GM19468 (cell line): ENCODE measurements at regions not wholly inside any gene's neighbourhood (a gene's known extent, or its start where the extent isn't known, plus 50 kb on each side); places are given as distances from the start of the nearest gene placed in this dataset.

Experiments used
- ATAC-seq: cut with Tn5 transposase; IDR thresholded peaks from one replicate; pipeline ENCODE4 v1.9.1; 2021; ENCODE audit warnings: mild to moderate bottlenecking, moderate library complexity, moderate number of reproducible peaks; ENCODE audit not compliant: unreplicated experiment; ENCODE audit errors: extremely low read depth

DNA sequence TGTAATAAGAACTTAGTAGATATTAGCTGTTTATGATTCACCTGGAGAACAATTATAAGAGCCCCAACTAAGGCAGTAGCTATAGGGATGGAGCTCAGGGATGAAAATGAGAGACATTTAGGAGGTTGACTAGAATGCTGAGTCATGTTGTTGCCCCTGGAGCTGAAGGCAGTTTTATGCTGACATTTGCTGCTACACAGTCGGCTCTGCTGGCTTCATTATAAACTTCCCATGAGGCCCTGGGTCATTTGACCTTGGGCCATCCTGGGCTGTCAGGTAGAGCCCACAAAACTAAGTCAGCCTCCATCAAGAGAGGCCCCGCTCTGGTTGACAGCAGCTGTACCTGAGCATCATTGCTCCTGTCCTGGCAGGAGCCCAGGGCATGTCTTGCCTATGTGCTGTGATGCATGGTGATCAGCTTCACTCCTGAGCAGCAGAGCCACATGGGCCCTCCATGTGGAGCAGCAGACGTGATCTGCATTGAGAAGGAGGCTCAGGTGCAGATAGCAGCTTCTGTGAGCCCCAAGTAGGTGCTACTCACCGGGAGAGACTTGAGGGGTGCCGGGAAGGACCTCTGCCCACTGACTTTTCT is 112.4 kb downstream of the TBX19 start:
- ATAC-seq: no peak

DNA sequence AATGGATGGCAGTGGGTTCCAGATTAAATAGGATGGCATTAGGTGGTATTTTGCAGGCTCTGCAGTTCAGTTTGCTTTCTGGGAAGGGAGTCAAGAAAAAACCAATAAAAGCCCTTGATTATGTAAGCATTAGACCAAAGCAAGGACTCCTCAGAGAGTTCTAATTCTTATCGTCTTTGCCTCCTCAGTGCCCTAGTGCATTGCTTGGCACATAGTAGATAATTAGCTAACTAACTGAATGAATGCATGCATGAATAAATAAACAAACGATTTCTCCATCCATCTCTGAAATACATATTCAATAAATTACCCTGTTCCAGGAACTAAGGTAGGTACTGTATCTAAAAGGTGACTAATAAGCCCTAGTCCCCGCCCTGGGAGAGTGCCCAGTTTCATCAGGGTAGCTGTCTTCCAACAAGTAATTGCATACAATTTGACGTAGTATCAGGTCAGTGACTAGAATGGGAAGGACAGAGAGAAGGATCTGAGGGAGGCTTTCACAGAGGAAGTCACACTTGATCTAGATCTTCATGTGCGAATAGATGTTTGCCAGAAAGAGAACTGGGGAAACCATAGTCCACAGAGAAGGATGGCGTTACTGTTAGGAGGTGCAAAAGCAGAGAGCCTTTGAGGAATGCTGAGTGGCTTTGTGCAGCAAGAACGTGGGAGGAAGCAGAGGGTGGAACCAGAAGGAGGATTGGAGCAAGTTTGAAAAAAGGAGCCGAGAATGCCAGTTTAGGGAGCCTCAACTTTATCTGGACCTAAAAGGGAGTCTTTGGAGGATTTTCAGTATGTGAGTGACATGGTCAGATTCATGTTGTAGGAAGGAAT is 111.4 kb downstream of the TBX19 start:
- no peak for ATAC-seq

DNA sequence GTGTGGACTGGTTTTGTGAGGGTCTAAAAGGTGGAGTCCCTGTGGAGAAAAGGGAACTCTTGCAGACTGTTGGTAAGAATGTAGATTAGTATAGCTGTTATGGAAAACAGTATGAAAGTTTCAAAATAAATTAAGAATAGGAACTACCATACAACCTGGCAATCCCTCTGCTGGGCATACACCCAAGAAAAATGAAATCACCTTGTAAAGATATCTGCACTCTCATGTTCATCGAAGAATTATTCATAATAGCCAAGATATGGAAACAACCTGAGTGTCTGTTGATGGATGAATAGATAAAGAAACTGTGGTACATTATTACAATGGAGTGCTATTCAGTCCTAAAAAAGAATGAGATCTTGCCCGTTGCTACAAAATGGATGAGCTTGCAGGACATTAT is 109.6 kb downstream of the TBX19 start:
- no peak for ATAC-seq

DNA sequence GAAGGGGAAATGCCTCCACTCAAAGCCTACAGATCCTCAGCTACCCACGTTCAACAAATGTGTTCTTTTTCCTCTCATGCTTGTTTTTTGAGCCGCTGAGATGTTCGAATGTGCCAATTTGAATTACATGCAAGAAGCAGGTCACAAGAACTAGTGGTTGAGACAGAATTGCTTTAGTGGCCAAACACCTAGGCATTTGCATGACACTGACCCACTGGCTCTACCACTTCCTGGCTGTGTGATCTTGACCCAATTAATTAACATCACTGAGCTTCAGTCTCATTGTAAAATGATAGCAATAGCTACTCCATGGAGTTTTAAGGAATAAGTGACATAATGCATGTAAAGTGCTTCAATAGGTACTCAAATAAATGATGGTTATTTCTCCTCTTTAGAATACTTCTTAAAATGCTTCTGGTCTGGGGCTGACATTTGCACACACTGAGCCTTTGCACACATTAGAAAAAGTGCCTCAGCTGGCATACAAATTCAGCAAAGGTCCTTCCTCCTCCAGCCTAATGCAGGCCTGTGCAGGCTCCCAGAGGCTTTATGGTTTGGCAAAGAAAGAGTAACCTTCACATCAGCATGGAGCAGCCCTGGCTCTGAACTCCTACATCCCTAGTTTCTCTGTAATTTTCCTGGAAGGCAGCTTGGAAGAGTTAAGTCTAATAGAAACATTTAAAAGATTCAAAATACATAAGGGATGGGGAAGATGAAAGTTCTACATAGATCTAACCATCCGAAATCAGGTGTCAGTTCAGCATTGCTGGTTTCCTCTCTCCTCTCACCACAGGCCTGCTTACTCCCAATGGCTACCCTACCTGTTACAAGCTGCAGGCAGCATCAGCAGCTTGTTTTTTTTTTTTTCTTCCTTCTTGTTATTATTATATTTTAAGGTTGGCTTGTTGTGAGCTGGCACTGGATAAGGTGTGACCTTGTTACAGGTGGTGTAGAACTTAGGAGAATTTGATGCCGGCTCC is 107.4 kb downstream of the TBX19 start:
- no peak for ATAC-seq

DNA sequence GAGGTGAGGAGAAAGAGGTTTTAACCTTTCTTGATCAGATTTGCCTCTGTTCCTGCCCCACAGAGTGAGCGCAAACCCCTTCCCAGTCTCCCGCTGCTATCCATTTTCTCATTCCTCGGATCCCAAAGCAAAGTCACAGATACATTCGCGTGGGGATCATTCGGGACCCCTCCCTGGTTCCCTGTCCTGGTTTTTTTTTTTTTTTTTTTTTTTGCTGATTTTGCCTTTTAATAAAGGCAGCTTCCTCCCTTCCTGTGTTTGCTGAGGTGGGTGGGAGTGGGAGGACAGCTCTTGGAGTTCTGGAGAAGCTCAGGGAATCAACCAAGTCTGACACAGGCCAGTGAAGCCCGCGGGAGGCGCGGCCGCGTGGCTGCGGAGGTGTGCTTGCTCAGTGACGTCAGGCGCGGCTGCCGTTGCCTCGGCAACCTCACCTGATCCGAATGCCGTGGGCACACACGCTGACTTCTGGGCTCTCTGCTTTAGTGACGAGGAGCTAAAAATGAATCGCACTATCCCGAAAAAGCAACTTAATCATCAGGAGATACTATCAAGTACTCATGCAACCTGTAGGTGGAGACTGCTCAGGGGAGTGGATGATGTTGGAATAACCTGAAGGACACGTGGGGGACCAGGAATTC is 106.4 kb downstream of the TBX19 start:
- ATAC-seq: no peak

DNA sequence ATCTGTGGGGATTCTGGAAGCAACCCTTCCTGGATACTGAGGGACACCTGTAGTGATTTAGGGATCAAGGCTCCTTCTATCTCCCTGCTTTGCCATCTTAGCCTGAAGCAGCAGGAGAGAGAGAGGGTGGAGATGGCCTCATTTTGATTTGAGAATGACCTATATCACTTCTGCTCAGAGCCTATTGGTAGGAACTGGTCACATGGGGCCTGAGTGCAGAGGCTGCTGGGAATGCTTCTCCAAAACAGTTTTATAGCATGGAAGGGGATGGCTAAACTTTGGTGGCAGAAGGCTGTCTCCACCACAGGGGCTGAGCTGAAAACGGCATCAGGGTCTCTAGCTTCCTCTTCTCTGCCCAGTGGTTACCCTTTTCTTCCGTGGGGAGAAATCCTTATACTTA is 105.8 kb downstream of the TBX19 start:
- ATAC-seq: no peak

DNA sequence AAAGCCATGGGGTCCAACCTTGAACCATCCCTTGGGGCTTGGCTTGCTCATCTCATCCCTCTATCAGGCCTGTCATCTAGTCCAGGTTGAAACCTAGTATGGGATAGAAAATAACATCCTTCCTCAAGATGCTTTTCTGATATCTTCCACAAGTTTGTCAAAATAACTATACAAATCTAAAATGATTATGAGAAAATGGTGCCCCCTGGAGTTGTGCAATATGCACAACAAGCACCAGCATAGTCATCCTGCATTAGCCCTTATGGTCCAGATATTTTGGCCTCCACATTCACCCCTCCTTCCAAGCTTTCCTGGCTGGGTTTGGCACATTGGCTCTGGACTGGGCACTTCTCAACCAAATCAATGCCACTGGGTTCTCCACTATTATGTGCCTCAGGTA is 101.2 kb downstream of the TBX19 start:
- ATAC-seq: no peak

DNA sequence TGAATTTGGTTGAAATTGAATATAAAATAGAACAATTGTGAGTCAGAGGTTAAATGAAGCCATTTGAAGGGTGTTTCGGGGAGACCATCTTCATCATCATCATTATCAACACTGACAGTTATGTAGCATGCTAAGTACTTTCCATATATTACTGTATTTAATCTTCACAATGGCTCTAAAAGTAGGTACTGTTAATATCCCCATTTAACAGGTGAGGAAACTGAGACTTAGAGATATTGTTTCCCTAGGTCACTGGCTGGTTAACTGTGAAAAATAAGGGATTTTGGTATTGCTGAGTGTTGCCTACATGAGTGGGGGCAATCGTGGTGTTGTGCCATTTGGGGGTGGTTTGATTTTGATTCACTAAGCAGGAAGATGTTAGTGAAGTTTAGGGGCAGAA is 100.3 kb downstream of the TBX19 start:
- no peak for ATAC-seq

DNA sequence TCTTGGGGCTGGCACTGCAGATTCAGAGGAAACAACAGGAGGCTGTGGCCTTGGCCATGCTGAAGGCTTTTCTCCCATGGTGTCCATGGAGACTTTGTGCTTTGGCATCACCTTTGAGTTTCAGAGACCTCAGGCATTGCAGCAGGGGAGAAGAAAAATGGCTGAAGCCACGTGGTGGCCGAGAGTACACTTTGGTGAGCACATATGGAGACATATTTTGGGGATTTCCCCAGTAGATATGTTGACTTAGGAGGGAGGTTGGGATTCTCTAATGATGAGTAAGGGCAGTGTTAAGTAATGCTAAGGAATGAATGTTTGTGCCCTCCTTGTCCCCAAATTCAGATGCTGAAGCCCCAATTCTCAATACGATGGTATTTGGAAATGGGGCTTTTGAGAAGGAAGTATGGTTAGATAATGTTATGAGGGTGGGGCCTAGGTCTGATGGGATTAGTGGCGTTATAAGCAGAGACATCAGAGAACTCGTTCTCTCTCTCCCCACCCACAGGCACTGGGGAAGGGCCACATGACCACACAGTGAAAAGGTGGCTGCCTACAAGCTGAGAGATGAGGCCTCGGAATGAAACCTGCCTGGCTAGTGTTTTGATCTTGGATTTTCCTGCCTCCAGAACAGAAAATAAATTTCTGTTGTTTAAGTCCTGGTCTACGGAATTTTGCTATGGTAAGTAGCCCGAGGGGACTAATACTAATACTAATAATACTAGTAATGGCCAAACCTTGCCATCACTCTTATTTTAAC is 98.6 kb downstream of the TBX19 start:
- no peak for ATAC-seq

DNA sequence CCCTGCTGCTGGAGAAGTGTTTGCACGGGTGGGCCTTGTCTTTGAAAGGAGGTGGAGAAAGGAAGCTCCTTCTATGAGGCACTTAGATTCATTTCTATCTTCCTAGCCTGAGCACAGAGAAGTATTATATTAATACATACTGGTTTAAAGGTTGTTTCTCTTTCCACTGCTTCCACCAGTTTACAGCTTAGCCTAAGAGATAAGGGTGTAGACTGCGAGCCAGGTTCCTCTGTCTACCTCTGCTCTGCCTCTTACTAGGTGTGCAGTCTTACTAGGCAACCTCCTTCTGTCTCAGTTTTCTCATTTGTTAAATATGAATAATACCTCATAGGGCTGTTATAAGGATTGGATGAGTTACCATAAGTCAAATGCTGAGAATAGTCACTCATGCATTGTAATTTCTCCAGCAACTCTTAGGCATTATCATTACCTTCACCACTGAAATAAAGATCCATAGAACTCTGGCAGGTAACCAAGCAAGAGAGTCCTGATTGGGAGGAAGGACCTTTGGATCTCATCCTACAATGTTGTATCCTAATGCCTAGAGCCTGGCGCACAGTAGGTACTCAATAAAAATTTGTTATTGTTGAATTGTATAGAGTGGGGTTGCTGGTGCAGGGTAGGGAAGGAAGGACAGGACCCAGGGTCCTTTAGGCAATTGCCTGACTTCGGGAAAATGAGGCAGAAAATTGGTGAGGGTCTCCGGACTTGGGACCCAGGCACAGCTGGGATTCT is 95.1 kb downstream of the TBX19 start:
- ATAC-seq: no peak

DNA sequence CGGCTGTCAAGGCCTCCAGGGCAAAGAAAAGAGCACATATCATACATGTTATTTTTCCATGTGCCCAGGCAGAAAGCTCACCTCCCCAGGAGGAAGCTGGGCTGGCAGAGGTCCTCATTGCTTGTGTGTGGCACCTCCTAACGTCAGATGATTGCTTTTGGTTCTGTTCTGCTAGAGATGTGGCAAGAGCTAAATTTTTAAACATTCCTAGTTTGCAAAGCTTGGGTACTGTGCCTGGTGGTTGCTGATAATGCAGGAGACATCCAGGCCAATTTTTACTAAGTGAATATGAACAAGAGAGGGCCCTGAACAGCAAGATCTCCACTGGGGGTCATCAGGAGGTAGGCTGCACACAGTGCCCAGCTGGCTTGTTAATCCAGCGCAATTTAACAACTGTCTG is 93.9 kb downstream of the TBX19 start:
- ATAC-seq: no peak

DNA sequence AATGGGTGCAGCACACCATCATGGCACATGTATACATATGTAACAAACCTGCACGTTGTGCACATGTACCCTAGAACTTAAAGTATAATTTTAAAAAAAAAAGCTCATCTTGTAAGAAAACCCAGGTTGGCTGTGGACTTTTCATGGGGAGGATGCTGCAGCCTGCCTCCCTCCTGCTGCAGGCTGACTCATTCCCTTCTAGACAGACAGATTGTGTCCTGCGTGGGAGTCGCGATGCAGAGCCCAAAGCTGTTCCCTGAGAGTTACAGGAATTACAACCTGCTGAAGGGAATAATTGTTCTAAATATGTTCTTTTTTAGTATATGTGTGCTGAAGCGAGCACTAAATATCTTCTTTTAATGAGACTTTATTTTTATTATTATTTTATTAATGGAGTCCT is 93.2 kb downstream of the TBX19 start:
- no peak for ATAC-seq

DNA sequence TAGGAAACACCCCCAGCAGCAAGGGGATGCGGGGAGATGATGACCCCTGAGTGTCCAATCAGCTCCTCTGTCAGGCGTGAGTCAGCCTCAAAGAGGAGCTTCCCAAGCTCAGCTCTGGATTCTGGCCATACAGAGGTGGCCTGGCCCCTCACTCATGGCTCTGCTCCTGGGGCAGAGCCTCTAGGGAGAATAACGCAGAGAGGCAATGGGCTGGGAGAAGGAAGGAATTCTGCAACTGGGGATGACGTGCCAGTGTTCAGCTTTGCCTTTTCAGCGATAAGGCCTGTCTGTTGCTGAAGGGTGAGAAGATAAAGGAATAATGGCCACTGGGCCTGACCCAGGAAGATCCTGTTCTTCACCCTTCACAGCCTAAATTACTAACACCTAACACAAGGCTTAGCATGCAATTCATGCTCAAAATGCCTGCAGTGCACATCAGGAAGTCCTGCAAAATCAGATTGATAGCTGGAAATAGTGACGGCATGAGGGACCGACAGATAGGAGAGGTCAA is 92.2 kb downstream of the TBX19 start:
- no peak for ATAC-seq

DNA sequence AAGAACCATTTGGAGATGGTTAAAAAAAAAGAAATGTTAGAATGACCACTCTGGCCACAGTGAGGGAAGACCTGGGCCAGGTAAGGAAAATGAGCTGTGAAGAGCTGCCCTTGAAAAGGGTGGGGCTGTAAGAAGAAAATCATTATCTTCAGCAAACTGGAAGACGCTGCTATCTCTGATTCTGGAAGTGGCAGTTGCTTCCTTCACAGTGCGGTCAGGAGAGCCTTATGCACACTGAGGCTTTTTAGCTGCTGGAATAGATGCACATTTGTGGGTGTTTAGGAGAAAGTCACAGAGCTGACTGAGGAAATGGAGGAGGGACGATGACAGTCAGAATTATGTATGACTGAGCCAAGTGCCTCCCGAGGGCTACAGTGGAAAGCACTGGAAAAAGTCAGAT is 91.6 kb downstream of the TBX19 start:
- no peak for ATAC-seq

DNA sequence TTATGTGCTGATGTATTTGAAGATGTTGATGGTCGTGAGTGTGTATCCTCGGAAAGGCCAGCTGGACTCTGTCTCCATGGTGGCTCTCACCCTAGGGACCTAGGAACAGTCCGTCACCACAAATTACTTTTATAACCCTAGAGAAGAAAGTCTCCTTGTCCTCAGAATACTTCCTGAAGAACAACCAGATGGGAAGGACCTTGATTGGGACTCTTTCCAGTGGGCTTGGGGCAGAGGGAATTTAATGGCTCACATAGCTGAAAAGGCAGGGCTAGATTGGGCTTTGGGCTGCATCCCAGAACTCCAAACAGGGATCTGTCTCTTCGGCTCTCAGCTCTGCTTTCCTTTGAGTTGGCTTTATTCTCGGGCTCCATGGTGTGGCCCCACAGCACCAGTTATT is 90.8 kb downstream of the TBX19 start:
- ATAC-seq: no peak

DNA sequence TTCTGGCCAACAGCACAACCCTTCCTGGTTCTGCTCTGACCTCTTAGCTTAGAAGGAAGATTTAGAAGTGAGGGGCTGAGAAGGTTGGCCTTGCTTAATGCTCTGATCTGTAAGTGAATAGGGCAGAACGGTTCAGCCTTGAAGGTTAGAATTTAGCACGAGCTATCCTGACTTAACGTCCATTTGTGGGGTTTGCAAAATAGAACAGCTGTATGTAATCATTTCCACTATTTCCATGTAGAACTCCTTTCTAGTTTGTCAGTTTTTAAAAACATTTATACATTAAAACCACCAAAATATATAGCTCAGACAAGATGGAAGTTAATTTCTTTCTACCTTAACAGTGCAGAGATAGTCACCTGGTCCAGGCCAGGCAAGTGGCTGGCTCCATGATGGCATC is 89.9 kb downstream of the TBX19 start:
- ATAC-seq: no peak

DNA sequence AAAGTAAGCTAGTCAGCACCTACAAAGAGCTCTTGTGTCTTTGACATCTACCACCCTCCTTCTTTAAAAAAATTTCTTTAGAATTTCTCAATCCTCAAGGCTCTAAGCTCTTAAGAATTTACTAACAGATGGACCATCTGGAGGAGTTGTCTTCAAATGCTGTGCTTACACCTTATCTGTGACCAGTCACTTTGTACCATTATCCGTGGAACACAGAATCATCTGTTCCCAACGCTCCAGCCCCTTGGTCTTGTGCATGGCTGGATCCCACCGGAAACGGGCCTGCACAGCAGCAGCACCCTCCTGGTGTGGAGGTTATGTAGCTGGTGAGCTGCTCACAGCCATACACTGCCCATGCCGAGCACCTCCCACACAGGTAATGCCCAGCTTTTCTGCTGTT is 89.0 kb downstream of the TBX19 start:
- ATAC-seq: no peak

DNA sequence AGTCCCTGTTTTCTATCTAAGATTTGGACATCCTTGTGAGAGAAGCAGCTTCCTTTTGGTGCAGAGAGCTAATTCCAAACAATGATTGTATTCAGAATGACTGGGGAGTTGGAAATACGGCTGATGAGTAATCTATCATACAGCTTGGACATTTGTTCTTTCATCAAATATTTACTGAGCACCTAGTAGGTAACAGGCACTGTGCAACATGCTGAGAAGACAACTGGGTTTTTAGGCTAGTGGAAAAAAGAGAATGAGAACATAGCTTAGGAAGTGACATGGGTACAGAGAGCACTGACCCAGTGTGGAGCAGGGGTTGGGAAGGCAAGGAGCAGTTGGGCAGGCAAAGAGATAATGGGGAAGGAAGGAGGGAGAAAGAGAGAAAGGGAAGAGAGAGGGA is 87.5 kb downstream of the TBX19 start:
- no peak for ATAC-seq
